ENCODE measurements at regions not wholly inside any gene's neighbourhood (a gene's known extent, or its start where the extent isn't known, plus 50 kb on each side); places are given as distances from the start of the nearest gene placed in this dataset.

- TF ChIP-seq YY1 (IDR thresholded peaks at IDR 0.05; ENCODE audit: low read depth) (no peak), REST (IDR thresholded peaks at IDR 0.05; ENCODE audit: low read depth) (no peak), FOXM1 (IDR thresholded peaks at IDR 0.05; ENCODE audit: borderline replicate concordance, low read depth) (peak; percentile 79), RAD21 (IDR thresholded peaks at IDR 0.05; ENCODE audit: low read depth) (peak; percentile 19; the same call in 1 of the 2 replicates), EGR1 (IDR thresholded peaks at IDR 0.05) (no peak), USF1 (IDR thresholded peaks at IDR 0.05) (no peak), ZBTB7A (IDR thresholded peaks at IDR 0.05; ENCODE audit: low read depth) (no peak), NFIC (IDR thresholded peaks at IDR 0.05) (peak; percentile 85), TAF1 (IDR thresholded peaks at IDR 0.05; ENCODE audit: low read depth) (0 out of 2 replicates have a peak, but pooled peaks have one; percentile 34), CEBPB (IDR thresholded peaks at IDR 0.05) (no peak), EP300 (IDR thresholded peaks at IDR 0.05; ENCODE audit: borderline replicate concordance) (peak; percentile 92)
Observed at GRCh38 chr15:66841953-66842681, 140.1 kb downstream of the SMAD6 start.
